GM12891 (cell line): ENCODE measurements at regions not wholly inside any gene's neighbourhood (a gene's known extent, or its start where the extent isn't known, plus 50 kb on each side); places are given as distances from the start of the nearest gene placed in this dataset.

Experiments used
- DNase-seq: peaks from one replicate; pipeline ENCODE4 v3.0.0; 2011; ENCODE audit warnings: low spot score; ENCODE audit not compliant: insufficient read length
- FAIRE-seq: peaks from 2 replicates; lab custom pipeline; 2011; peaks lifted over from hg19 to GRCh38; lab: Jason Lieb, UNC
- PAX5 ChIP-seq: IDR thresholded peaks from 2 replicates; pipeline ENCODE4 v1.6.1; 2011; ENCODE audit warnings: low read length, moderate library complexity, mild to moderate bottlenecking; ENCODE audit not compliant: insufficient read depth, severe bottlenecking
- POLR2A ChIP-seq: IDR thresholded peaks from 2 replicates; pipeline ENCODE4 v1.6.1; 2011; ENCODE audit warnings: low read depth, low read length, control low read depth
- POLR2AphosphoS5 ChIP-seq: IDR thresholded peaks from 2 replicates; pipeline ENCODE4 v1.6.1; 2011; ENCODE audit warnings: low read depth, low read length, control low read depth
- POU2F2 ChIP-seq: IDR thresholded peaks from 2 replicates; pipeline ENCODE4 v1.6.1; 2011; ENCODE audit warnings: low read depth, mild to moderate bottlenecking, control low read depth, low read length, moderate library complexity
- SPI1 ChIP-seq: IDR thresholded peaks from 2 replicates; pipeline ENCODE4 v1.6.1; 2011; ENCODE audit warnings: low read depth, low read length, control low read depth
- TAF1 ChIP-seq: IDR thresholded peaks from 2 replicates; pipeline ENCODE4 v1.6.1; 2011; ENCODE audit warnings: low read depth, low read length, control low read depth

GRCh38 chr2:241987726-241988125, 118.2 kb downstream of the RTP5 start:
- TF ChIP-seq POU2F2 = no peak
- no peak for TF ChIP-seq PAX5
- no peak for TF ChIP-seq SPI1
- no peak for TF ChIP-seq POLR2AphosphoS5
- no peak for TF ChIP-seq TAF1
- no peak for TF ChIP-seq POLR2A
- DNase-seq = no peak
- FAIRE-seq = no peak

GRCh38 chr2:241988146-241988545, 118.6 kb downstream of the RTP5 start:
- no peak for TF ChIP-seq POU2F2
- TF ChIP-seq POLR2AphosphoS5 = no peak
- no peak for TF ChIP-seq PAX5
- TF ChIP-seq TAF1 = no peak
- TF ChIP-seq SPI1 = no peak
- TF ChIP-seq POLR2A = no peak
- FAIRE-seq = no peak
- DNase-seq = no peak

- TF ChIP-seq TAF1 (no peak), POLR2A (no peak), PAX5 (no peak), POU2F2 (no peak), POLR2AphosphoS5 (no peak), SPI1 (no peak)
- no peak for FAIRE-seq
- no peak for DNase-seq
Observed at GRCh38 chr2:241989074-241989473, 119.5 kb downstream of the RTP5 start.

GRCh38 chr2:241990466-241990865, 120.9 kb downstream of the RTP5 start:
- DNase-seq = no peak
- no peak for FAIRE-seq
- no peak for TF ChIP-seq POLR2A
- TF ChIP-seq SPI1 = no peak
- no peak for TF ChIP-seq PAX5
- no peak for TF ChIP-seq POLR2AphosphoS5
- TF ChIP-seq TAF1 = no peak
- no peak for TF ChIP-seq POU2F2

DNA sequence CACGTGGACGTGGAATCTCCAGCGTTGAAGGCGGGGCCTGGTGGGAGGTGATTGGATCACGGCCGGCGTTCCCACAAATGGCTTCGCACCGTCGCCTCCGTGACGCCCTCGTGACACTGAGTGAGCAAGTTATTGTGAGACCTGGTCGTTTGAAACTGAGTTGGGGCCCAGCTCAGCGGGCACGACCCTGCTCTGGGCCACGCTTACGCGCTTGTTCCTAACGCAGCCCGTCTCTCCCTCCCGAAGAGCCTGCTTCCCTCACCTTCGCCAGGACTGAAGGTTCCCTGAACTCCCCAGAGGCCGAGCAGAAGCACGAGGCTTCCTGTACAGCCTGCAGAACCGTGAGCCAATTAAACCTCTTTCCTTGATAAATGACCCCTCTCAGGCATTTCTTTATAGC, 121.8 kb downstream of the RTP5 start:
- FAIRE-seq (no peak), DNase-seq (no peak)
- no peak for TF ChIP-seq POU2F2
- TF ChIP-seq PAX5 = no peak
- TF ChIP-seq TAF1 = no peak
- TF ChIP-seq POLR2A = no peak
- no peak for TF ChIP-seq SPI1
- no peak for TF ChIP-seq POLR2AphosphoS5

DNA sequence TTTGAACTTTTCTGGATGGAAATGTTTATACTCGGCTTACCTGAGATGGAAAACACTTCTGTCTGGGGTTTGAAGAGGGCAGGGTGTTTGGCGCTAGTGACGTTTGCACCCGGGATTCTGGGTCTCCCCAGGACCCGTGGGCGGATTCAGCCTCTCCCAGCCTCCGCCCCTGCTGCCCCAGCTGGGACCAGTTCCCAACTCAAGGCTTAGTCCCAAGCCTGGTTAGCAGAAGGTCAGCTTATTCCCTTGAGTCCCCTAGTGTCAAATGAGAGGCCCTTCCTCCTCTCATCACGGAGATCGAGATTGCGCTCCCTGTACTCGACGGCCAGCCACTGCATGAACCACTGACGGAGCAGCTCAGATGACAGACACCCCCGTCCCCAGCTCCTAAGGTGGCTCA, 123.2 kb downstream of the RTP5 start:
- DNase-seq = no peak
- no peak for TF ChIP-seq SPI1
- TF ChIP-seq TAF1 = no peak
- TF ChIP-seq POLR2A = no peak
- no peak for TF ChIP-seq POU2F2
- TF ChIP-seq PAX5 = no peak
- no peak for TF ChIP-seq POLR2AphosphoS5
- FAIRE-seq = no peak

GRCh38 chr2:241993386-241994005, 124.0 kb downstream of the RTP5 start:
- no peak for FAIRE-seq
- DNase-seq = no peak
- TF ChIP-seq PAX5 = no peak
- TF ChIP-seq TAF1 = no peak
- TF ChIP-seq SPI1 = no peak
- no peak for TF ChIP-seq POLR2A
- no peak for TF ChIP-seq POLR2AphosphoS5
- TF ChIP-seq POU2F2 = no peak

DNA sequence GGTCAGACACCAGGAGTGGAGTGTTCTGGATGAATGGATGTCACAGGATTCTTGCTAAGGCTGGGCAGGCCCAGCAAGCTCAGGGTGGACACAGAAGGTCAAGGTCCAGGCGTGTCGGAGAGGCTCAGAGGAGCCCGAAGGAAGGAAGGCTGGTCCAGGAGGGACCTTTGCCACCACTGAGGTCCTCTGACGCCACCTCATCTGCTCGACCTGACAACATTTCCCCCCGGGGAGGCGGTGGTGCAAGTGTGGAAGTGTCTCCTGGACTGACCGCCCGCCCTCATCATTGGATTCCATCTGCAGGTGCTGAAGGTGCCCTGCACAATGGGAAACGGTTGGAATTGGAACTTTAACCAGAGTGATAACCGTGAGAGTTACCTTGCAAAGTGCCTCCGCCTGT, 124.6 kb downstream of the RTP5 start:
- FAIRE-seq (no peak), DNase-seq (no peak)
- TF ChIP-seq SPI1 (no peak), PAX5 (no peak), POLR2A (no peak), POLR2AphosphoS5 (no peak), TAF1 (no peak)

DNA sequence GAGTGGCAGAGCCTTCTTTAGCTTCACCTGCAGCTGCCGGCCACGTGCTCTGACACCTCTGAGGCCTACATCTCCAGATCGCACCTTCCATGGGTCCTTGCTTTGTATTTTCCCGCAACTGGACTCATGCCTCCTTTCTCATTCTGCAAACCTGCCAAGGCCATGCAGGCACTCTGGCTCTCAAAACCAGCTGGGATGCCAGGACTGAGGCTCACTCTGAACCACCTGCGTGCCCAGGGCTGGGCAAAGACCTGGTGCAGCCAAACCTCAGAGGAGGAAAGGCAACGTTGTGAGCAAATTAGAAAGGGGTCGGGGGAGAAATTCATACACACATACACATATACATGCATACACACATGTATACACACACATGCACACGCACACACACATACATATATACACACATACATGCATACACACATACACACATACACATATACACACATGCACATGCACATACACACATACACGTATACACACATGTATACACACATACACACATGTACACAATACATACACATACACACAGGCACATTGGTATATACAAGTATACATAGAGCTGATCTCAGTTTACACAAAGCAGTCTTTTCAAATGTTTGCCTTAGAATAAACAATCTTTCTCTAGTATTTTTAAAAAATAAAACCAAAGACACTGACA, 125.2 kb downstream of the RTP5 start:
- DNase-seq = no peak
- TF ChIP-seq POU2F2 (no peak), PAX5 (no peak), POLR2A (no peak), POLR2AphosphoS5 (no peak), SPI1 (no peak), TAF1 (no peak)
- FAIRE-seq = peak; percentile 83
